SW480 (cell line): ENCODE measurements at regions not wholly inside any gene's neighbourhood (a gene's known extent, or its start where the extent isn't known, plus 50 kb on each side); places are given as distances from the start of the nearest gene placed in this dataset.

Experiments
- DNase-seq: peaks from one replicate; pipeline ENCODE4 v3.0.0-alpha.2; 2016; ENCODE audit warnings: low spot score

DNA sequence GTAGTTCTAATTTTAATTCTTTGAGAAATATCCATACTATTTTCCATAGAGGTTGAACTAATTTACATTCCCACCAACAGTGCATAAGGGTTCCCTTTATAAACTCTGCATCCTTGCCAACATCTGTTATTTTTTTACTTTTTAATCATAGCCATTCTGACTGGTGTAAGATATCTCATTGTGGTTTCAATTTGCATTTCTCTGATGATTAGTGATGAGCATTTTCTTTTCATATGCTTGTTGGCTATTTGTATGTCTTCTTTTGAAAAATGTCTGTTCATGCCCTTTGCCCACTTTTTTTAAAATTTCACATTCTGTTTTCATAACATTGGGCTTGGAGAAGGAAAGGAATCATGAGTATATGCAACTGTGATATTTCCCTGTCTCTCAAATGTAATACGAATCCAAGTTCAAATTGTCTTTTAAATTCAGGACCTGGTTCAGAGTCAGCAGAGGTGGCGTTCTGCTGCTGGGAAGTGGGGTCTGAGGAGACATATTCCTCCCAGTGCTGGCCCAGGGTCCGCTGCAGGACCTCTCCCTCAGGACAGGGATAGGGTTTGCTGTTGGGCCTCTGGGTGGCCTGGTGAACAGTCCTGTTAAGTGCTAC lies 81.2 kb upstream of the ETV6 start:
- no peak for DNase-seq

DNA sequence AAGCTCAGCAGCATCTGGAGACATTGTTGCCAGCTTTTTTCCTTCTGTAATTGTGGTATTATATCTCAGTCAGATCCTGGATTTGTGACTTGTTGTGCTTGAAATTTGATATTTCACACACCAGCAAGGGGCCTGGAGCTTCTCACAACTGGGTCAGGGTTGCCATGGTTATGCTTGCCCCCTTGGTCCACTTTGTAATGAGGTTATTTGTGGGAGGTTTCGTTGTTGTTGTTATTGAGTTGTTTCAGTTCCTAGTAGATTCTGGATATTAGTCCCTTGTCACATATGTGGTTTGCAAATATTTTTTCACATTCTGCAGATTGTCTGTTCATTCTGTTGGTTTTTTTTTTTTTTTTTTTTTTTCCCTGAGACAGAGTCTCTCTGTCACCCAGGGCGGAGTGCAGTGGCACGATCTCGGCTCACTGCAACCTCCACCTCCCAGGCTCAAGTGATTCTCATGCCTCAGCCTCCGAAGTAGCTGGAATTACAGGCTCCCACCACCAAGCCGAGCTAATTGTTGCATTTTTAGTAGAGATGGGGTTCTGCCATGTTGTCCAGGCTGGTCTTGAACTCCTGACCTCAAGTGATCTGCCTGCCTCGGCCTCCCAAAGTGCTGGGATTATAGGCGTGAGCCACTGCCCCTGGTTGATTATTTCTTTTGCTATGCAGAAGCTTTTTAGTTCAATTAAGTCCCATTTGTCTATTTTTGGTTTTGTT lies 80.6 kb upstream of the ETV6 start:
- no peak for DNase-seq

DNA sequence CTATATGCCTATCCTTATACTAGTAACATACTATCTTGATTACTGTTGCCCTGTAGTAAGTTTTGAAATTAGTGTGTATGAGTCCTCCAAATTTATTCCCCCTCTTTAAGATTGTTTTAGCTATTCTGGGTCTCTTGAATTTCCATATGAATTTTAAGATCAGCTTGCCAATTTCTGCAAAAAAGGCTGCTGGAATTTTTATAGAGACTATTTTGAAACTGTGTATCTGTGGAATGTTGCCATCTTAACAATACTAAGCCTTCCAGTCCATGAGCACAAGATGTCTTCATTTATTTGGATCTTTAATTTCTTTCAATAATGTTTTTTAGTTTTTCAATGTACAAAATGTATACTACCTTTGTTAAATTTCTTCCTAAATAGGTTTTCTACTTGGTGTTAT lies 79.8 kb upstream of the ETV6 start:
- no peak for DNase-seq

DNA sequence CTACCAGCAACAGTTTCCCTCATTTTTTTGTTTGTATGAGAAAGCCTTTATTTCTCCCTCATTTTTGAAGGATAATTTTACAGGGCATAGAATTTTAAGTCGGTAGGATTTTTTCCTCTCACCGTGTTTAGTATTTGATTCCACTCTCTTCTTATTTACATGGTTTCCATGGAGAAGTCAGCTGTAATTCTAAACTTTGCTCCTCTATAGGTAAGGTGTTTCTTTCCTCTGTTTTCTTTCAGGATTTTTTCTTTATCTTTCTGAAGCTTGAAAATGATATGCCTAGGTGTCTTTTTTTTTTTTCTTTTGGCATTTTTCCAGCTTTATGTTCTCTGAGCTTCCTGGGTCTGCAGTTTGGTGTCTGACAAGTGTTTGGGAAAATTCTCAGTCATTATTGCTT lies 75.6 kb upstream of the ETV6 start:
- DNase-seq = no peak

DNA sequence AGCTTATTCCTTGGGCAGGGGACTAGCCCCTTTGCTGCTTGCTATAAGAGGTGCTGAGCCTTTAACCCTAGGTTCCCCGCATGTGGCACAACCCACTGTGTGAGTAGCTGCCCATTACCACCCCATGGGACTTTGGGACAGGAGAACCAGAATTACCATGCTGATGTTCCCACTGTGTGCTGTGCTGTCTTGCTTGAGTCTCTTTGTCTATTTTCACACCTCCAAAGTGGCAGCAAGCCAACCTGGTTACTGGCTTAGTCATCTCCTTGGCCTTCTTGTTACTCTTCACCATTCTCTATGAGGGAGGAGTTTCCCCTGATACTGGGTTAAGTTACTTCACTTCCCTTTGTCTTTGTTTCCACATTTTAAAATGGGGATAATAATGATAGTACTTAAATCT lies 73.4 kb upstream of the ETV6 start:
- DNase-seq = no peak

DNA sequence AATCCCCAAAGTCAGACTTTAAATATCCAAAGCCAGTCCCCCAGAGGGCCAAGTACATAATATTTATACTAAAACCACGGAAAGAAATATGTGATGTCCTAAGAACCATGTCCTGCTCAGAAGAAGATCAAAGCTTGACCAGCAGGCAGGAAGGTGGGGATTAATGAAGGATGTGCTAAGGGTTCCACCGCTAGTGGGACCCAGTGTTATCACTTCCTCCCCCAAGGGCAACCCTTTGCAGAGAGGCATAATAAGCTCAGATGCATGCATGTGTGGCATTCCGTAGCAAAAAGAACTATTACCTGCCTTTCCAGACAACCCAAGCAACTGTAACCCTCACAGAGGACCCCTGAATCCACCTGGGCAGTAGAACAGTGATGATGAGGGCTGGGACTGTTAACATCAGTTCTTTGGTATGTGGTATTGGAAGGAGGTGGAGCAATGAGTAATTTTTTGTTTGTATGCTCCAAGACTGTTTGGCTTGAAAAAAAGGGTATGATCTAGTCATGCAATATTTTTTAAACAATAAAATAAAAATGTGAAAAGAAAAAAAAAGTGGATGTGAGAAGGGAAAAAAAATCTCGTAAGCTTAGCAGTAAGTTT lies 71.7 kb upstream of the ETV6 start:
- DNase-seq = no peak

DNA sequence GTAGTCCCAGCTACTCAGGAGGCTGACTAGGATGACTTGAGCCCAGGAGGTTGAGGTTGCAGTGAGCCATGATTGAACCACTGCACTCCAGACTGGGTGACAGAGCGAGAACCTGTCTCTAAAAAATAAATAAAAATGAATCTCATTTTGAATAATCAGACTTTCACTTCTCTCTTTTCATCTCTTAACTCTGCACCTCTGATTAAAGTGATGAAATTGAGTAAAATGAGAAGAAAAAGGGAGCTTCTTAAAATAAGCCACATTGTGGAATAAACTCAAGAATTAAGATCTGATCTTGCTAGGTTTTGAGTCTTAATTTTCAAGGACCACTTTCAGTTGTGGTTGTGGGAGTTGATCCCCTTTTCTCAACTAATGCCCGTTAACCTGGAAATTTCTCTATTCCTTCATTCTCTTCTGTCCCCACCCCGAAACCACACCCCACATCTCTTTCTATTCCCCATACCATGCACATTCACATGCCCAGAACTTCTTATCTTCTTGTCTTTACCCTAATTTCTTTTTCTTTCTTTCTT lies 70.9 kb upstream of the ETV6 start:
- no peak for DNase-seq

DNA sequence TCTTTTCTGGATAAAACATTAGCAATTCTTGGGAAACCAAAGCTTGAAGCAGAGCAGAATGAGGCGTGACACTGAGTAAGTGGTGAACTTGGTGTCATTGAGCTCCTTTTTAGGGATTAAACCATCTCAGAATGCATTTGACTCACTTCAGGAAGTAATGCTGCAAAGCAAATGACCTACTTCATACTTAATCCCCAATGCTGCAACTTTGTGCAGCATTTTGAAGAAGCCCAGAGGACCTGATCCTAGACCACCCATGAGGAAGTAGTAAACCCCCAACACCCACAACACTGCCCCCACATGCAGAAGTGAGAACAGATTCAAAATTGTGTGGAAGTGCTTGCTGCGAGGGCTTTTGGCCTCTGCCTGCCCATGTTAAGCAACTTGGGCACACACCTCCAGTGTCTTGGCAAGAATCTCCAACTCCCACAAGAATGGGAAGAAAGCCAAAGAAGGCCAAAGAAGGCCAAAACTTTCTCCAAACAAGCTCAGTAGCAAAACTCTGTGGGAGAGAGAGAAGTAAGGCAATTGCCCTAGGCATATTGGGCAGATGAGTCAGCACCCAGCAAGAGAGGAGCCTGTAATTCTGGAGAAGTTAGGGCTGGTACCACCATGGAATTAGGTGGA lies 69.2 kb upstream of the ETV6 start:
- DNase-seq = no peak

DNA sequence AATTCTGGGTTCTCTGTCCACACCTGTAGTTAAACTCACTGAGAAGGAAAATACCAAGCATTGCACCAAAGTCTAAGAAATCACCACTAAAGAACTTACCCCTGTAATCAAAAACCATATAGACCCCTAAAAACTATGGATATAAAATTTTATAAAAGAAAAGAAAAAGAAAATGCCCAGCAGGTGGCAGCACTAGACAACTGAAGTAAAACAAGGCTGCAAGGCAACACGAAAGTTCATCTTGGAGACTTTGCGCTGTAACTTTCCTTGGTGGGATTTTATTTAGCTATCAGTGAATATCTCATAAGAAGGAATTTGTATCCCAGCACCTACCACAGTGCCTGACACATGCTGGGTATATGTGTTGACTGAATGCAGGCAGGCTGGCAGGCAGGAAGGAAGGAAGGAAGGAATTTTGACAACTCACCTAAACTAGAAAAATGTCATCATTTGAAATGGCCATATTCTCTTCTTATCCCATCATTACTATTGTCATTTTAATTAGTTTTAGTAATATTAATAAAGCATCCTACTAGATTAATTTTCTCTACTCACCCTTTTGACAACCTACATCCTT lies 68.2 kb upstream of the ETV6 start:
- peak; percentile 70 for DNase-seq

DNA sequence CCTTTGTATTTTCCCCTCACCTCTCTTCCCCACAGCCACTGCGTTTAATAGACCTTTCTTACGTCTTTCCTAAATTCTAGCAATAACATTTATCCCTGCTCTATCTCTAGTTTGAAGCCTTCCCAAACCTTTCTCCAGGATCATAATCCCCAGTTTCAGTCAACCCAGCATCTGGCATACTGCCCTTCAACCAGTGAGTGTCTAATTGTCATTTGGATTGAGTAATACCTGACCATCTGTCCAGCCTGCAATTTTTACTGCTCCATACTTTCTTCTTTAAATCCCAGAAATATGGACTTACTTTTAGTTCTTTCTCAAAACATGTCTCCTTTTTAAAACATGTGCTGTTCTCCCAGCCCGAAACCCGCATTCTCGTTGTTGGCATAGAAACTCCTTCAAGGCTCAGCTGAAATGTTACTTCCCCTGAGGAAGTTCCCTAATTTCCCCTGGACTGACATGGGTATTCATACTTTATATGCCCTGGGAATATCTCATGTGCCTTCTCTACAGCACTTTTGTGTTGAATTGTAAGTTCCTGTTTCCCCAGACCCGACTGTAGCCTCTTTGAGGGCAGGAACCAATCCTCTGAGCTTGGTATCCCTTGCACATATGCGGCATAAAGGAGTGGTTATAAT lies 65.1 kb upstream of the ETV6 start:
- no peak for DNase-seq

DNA sequence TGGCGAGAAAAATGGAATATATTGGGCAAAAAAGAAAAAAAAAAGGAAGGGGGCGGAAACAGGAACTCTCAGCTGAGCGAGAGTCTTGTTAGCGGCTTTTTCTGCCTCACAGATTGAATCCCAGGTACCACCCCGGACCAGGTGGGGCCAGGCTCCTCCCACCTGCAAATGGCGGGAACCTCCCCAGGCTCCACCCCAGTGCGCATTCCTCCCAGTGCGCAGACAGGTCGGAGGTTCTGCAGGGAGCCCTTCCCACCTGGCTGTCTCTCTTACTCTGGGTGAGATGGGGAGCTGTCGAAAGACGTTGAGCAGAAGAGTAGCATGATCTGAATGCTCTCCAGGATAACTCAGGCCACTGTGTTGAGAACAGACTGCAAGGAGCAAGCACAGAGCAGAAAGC lies 57.0 kb upstream of the ETV6 start:
- no peak for DNase-seq

DNA sequence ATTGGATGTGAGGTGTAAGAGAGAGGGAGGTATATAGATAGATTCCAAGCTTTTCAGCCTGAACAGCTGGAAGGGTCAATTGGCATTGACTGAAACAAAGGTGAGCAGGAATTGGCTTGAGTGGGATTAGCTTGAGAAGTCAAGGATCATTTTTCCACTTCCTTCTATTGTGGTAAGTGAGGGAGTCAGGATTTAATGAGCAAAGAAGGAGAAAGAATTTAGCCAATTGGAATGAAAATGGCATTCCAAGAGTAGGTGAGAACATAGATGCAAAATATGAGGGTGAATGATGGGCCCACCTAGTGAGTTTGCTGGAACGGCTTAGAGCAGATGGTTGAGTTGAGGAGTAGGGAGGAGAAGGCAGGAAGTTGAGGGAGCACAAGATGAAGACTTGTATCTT lies 56.5 kb upstream of the ETV6 start:
- no peak for DNase-seq

DNA sequence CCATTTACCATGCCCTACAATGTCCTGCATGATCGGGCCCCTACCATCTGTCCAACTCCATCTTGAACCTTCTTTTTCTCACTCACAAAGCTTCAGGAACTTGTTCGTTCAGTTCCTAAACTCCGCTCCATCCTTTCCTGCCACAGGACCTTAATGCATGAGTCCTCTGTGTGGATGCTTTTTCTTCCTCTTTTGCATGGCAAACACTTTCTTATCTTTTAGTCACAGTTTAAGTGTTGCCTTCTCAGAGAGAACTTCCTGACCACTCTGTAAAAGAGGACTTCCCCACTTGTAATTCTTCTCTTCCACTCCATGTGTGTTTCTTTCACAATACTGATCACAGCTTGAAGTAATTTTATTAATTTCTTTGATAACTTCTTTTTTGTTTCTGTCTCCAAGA lies 54.4 kb upstream of the ETV6 start:
- DNase-seq = no peak

DNA sequence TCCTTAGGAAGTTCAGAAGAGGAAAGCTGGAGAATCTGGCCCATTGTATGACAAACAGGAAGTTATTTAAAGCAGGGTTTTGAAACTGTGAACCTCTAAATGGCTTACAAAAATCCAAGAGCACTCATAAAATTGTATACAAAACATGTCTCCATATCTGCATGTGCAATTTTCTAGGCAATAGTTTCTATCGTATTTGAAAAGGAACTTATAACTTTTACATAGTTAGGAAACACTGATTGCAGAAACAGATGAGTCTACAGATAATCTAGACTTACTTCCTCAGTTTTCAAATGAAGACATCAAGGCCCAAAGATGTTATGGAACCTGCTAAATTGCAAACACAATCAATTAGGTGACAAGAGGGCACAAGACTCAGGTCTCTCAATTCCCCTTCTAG lies 53.3 kb upstream of the ETV6 start:
- DNase-seq = no peak

DNA sequence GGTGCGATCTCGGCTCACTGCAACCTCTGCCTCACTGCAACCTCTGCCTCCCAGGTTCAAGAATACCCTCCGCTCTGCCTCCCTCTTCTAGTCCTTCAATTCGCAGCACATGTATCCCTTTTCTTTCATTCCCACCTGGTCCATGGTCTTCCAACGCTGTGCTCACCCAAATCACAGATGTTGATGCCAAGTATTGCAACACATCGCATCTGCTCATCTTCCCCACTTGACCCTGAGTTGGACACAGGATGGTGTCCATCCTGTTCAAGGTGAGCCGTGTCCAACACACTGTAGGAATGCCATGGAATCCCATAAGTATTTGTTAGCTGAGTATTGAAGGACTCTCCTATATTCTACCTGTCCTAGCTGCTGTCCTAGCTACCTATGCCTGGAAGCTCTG lies 50.6 kb upstream of the ETV6 start:
- no peak for DNase-seq
